ENCODE measurements at regions not wholly inside any gene's neighbourhood (a gene's known extent, or its start where the extent isn't known, plus 50 kb on each side); places are given as distances from the start of the nearest gene placed in this dataset.
"Not testable (repeated sequence)": the region's sequence is repeated elsewhere in the genome, so short reads cannot be mapped to it uniquely, and the experiment has no call there.

- H3K4me1 Mint-ChIP-seq (ENCODE audit: insufficient read depth, unreplicated experiment): peaks cover 5% of the 10 kb centered on the region
- no peak overlapping the region for H3K27ac Mint-ChIP-seq (ENCODE audit: low read depth, unreplicated experiment)
- no peak for DNase-seq (ENCODE audit: unreplicated experiment)
- POLR2A ChIA-PET: no interaction called here
- CTCF ChIA-PET: interaction anchor here (1.1 kb wide), 1 partner anchor 12 kb away, joined by 3 read pairs; no protein-coding TSS in a partner anchor
- H3K36me3 Mint-ChIP-seq (ENCODE audit: insufficient read depth, unreplicated experiment): no peaks in the 10 kb centered on the region
- BruUV-seq (replicated peaks): no TSS peak
- intact Hi-C loops (cut with micrococcal nuclease): no loop called here
- peaks cover 25% of the 10 kb centered on the region for H3K9me3 Mint-ChIP-seq (ENCODE audit: unreplicated experiment)
- TF ChIP-seq CTCF (IDR thresholded peaks at IDR 0.05; ENCODE audit: unreplicated experiment): no peak
- no peak overlapping the region for H3K4me3 Mint-ChIP-seq (ENCODE audit: unreplicated experiment)
- no peaks in the 10 kb centered on the region for H3K27me3 Mint-ChIP-seq (ENCODE audit: insufficient read depth, unreplicated experiment)
Measured at GRCh38 chr12:125544960-125545359, 479.7 kb downstream of the AACS start.

GRCh38 chr12:125549171-125549570, 483.9 kb downstream of the AACS start:
- ChIA-PET POLR2A (no interaction called here), CTCF (interaction anchor here (0.6 to 1.2 kb wide), 3 partner anchors 14 to 566 kb away, joined by 3 read pairs; no protein-coding TSS in a partner anchor)
- no TSS peak for BruUV-seq (replicated peaks)
- Mint-ChIP-seq H3K27me3 (ENCODE audit: insufficient read depth, unreplicated experiment) (no peaks in the 10 kb centered on the region), H3K27ac (ENCODE audit: low read depth, unreplicated experiment) (no peak overlapping the region), H3K36me3 (ENCODE audit: insufficient read depth, unreplicated experiment) (no peaks in the 10 kb centered on the region), H3K4me1 (ENCODE audit: insufficient read depth, unreplicated experiment) (no peaks in the 10 kb centered on the region), H3K9me3 (ENCODE audit: unreplicated experiment) (peaks cover 20% of the 10 kb centered on the region), H3K4me3 (ENCODE audit: unreplicated experiment) (no peak overlapping the region)
- intact Hi-C loops (cut with micrococcal nuclease): no loop called here
- TF ChIP-seq CTCF (IDR thresholded peaks at IDR 0.05; ENCODE audit: unreplicated experiment): no peak
- DNase-seq (ENCODE audit: unreplicated experiment): no peak

- Mint-ChIP-seq H3K4me3 (ENCODE audit: unreplicated experiment) (no peak overlapping the region), H3K27ac (ENCODE audit: low read depth, unreplicated experiment) (no peak overlapping the region), H3K36me3 (ENCODE audit: insufficient read depth, unreplicated experiment) (no peaks in the 10 kb centered on the region), H3K27me3 (ENCODE audit: insufficient read depth, unreplicated experiment) (no peaks in the 10 kb centered on the region), H3K9me3 (ENCODE audit: unreplicated experiment) (peaks cover 20% of the 10 kb centered on the region), H3K4me1 (ENCODE audit: insufficient read depth, unreplicated experiment) (no peaks in the 10 kb centered on the region)
- intact Hi-C loops (cut with micrococcal nuclease): no loop called here
- peak; percentile 57 for TF ChIP-seq CTCF (IDR thresholded peaks at IDR 0.05; ENCODE audit: unreplicated experiment)
- CTCF ChIA-PET: interaction anchor here (0.6 to 1.2 kb wide), 5 partner anchors 10 to 565 kb away, joined by 3 to 4 read pairs (median 3); no protein-coding TSS in a partner anchor
- no TSS peak for BruUV-seq (replicated peaks)
- POLR2A ChIA-PET: interaction anchor here (0.8 kb wide), 1 partner anchor 10 kb away, joined by 3 read pairs; no protein-coding TSS in a partner anchor
- peak; percentile 25 for DNase-seq (ENCODE audit: unreplicated experiment)
Measured at GRCh38 chr12:125549836-125550235, 484.6 kb downstream of the AACS start.

- POLR2A ChIA-PET: no interaction called here
Measured at GRCh38 chr12:125552295-125552694, 487.1 kb downstream of the AACS start.

GRCh38 chr12:125561008-125561407, 495.8 kb downstream of the AACS start:
- intact Hi-C loops (cut with micrococcal nuclease); H3K4me3 Mint-ChIP-seq (ENCODE audit: unreplicated experiment); H3K4me1 Mint-ChIP-seq (ENCODE audit: insufficient read depth, unreplicated experiment); H3K9me3 Mint-ChIP-seq (ENCODE audit: unreplicated experiment); DNase-seq (ENCODE audit: unreplicated experiment); BruUV-seq (replicated peaks); POLR2A ChIA-PET; H3K36me3 Mint-ChIP-seq (ENCODE audit: insufficient read depth, unreplicated experiment); H3K27me3 Mint-ChIP-seq (ENCODE audit: insufficient read depth, unreplicated experiment); H3K27ac Mint-ChIP-seq (ENCODE audit: low read depth, unreplicated experiment): not testable (repeated sequence)
- CTCF ChIA-PET: interaction anchor here (0.7 kb wide), 1 partner anchor 17 kb away, joined by 3 read pairs; no protein-coding TSS in a partner anchor

More at GRCh38 chr12:125552295-125552694, 487.1 kb downstream of the AACS start:
- Mint-ChIP-seq H3K27ac (ENCODE audit: low read depth, unreplicated experiment) (no peak overlapping the region), H3K4me3 (ENCODE audit: unreplicated experiment) (no peak overlapping the region), H3K9me3 (ENCODE audit: unreplicated experiment) (peaks cover 20% of the 10 kb centered on the region), H3K36me3 (ENCODE audit: insufficient read depth, unreplicated experiment) (no peaks in the 10 kb centered on the region), H3K4me1 (ENCODE audit: insufficient read depth, unreplicated experiment) (no peaks in the 10 kb centered on the region), H3K27me3 (ENCODE audit: insufficient read depth, unreplicated experiment) (no peaks in the 10 kb centered on the region)
- DNase-seq (ENCODE audit: unreplicated experiment): no peak
- BruUV-seq (replicated peaks): no TSS peak
- no peak for TF ChIP-seq CTCF (IDR thresholded peaks at IDR 0.05; ENCODE audit: unreplicated experiment)
- CTCF ChIA-PET: interaction anchor here (0.5 to 0.9 kb wide), 4 partner anchors 19 to 1196 kb away, joined by 3 to 4 read pairs (median 4); no protein-coding TSS in a partner anchor
- intact Hi-C loops (cut with micrococcal nuclease): no loop called here
